BLaER1 treated with 17β-estradiol and CSF1 and Interleukin-3, amounts not matched to agents 10 nM and 100 nM (cell line): ENCODE measurements at regions not wholly inside any gene's neighbourhood (a gene's known extent, or its start where the extent isn't known, plus 50 kb on each side); places are given as distances from the start of the nearest gene placed in this dataset.
"Not testable (repeated sequence)": the region's sequence is repeated elsewhere in the genome, so short reads cannot be mapped to it uniquely, and the experiment has no call there.

ENCODE experiments used
- H3K27ac ChIP-seq, 11 experiments: shearing (Covaris generic); formaldehyde crosslinking; 2 replicates each; pipeline ENCODE4 v1.8.1; 2022
- H3K27me3 ChIP-seq, 11 experiments: shearing (Covaris generic); formaldehyde crosslinking; 2 replicates each; pipeline ENCODE4 v1.8.1; 2022
- H3K36me3 ChIP-seq, 11 experiments: shearing (Covaris generic); formaldehyde crosslinking; 2 replicates each; pipeline ENCODE4 v1.8.1; 2022
- H3K4me1 ChIP-seq, 10 experiments: shearing (Covaris generic); formaldehyde crosslinking; 2 replicates each; pipeline ENCODE4 v1.8.1; 2022
- H3K4me2 ChIP-seq, 11 experiments: shearing (Covaris generic); formaldehyde crosslinking; 2 replicates each; pipeline ENCODE4 v1.8.1; 2022
- H3K4me3 ChIP-seq, 10 experiments: shearing (Covaris generic); formaldehyde crosslinking; 2 replicates each; pipeline ENCODE4 v1.8.1; 2022
- H3K9ac ChIP-seq, 11 experiments: shearing (Covaris generic); formaldehyde crosslinking; 2 replicates each; pipeline ENCODE4 v1.8.1; 2022
- H3K9me3 ChIP-seq, 11 experiments: shearing (Covaris generic); formaldehyde crosslinking; replicated peaks in 1 of 11; 2 replicates each; pipeline ENCODE4 v1.8.1; 2022
- H4K20me1 ChIP-seq, 11 experiments: shearing (Covaris generic); formaldehyde crosslinking; 2 replicates each; pipeline ENCODE4 v1.8.1; 2022
- Cebpa-rat ChIP-seq, 11 experiments: shearing (Covaris generic); IDR thresholded peaks; 2 replicates each; pipeline ENCODE4 v1.8.1; 2022

- no peak overlapping the region for H3K4me2 ChIP-seq
- H3K36me3 ChIP-seq, result no peaks in the 10 kb centered on the region
- no peaks in the 10 kb centered on the region for H3K4me1 ChIP-seq
- H3K27ac ChIP-seq, result no peak overlapping the region
- H3K27me3 ChIP-seq, result no peaks in the 10 kb centered on the region
- no peaks in the 10 kb centered on the region for H3K9me3 ChIP-seq
- TF ChIP-seq Cebpa-rat (IDR thresholded peaks at IDR 0.05), result no peak
- no peaks in the 10 kb centered on the region for H4K20me1 ChIP-seq
- H3K4me3 ChIP-seq, result no peak overlapping the region
- no peak overlapping the region for H3K9ac ChIP-seq
These were observed 1127.1 kb upstream of the CNTN5 start for GRCh38 chr11:97893612-97894011.

GRCh38 chr11:97894978-97895377 is 1125.8 kb upstream of the CNTN5 start:
- Histone ChIP-seq H3K4me1 (no peaks in the 10 kb centered on the region), H3K27me3 (no peaks in the 10 kb centered on the region), H3K4me3 (no peak overlapping the region), H4K20me1 (no peaks in the 10 kb centered on the region), H3K4me2 (no peak overlapping the region), H3K27ac (no peak overlapping the region), H3K9ac (no peak overlapping the region), H3K9me3 (no peaks in the 10 kb centered on the region), H3K36me3 (no peaks in the 10 kb centered on the region)
- no peak for TF ChIP-seq Cebpa-rat (IDR thresholded peaks at IDR 0.05)

GRCh38 chr11:97895572-97895971 is 1125.2 kb upstream of the CNTN5 start:
- H3K9me3 ChIP-seq, result no peaks in the 10 kb centered on the region
- H3K36me3 ChIP-seq, result no peaks in the 10 kb centered on the region
- no peak overlapping the region for H3K9ac ChIP-seq
- TF ChIP-seq Cebpa-rat (IDR thresholded peaks at IDR 0.05), result no peak
- H3K27ac ChIP-seq, result no peak overlapping the region
- no peaks in the 10 kb centered on the region for H4K20me1 ChIP-seq
- H3K27me3 ChIP-seq, result no peaks in the 10 kb centered on the region
- no peak overlapping the region for H3K4me3 ChIP-seq
- H3K4me1 ChIP-seq, result no peaks in the 10 kb centered on the region
- H3K4me2 ChIP-seq, result no peak overlapping the region

- Histone ChIP-seq H3K4me1 (no peaks in the 10 kb centered on the region), H3K9ac (no peak overlapping the region), H3K4me3 (no peak overlapping the region), H3K4me2 (no peak overlapping the region), H3K9me3 (no peaks in the 10 kb centered on the region), H3K27me3 (0 out of 22 replicates have a peak, but pooled peaks cover 0 to 3% (median 0%) of the 10 kb centered on the region in 11 experiments), H3K36me3 (no peaks in the 10 kb centered on the region), H3K27ac (no peak overlapping the region), H4K20me1 (no peaks in the 10 kb centered on the region)
- no peak for TF ChIP-seq Cebpa-rat (IDR thresholded peaks at IDR 0.05)
These were observed 1117.9 kb upstream of the CNTN5 start for GRCh38 chr11:97902828-97903227.

- no peak for TF ChIP-seq Cebpa-rat (IDR thresholded peaks at IDR 0.05)
- H3K9ac ChIP-seq, result no peak overlapping the region
- no peaks in the 10 kb centered on the region for H4K20me1 ChIP-seq
- 0 out of 22 replicates have a peak, but pooled peaks cover 0 to 3% (median 0%) of the 10 kb centered on the region in 11 experiments for H3K27me3 ChIP-seq
- H3K27ac ChIP-seq, result no peak overlapping the region
- H3K36me3 ChIP-seq, result no peaks in the 10 kb centered on the region
- no peaks in the 10 kb centered on the region for H3K9me3 ChIP-seq
- no peak overlapping the region for H3K4me2 ChIP-seq
- no peaks in the 10 kb centered on the region for H3K4me1 ChIP-seq
- no peak overlapping the region for H3K4me3 ChIP-seq
These were observed 1115.6 kb upstream of the CNTN5 start for GRCh38 chr11:97905101-97905500.

GRCh38 chr11:97905671-97906070 is 1115.1 kb upstream of the CNTN5 start:
- Histone ChIP-seq H3K9ac (no peak overlapping the region), H3K4me1 (no peaks in the 10 kb centered on the region), H3K27ac (no peak overlapping the region), H3K4me3 (no peak overlapping the region), H3K27me3 (0 out of 22 replicates have a peak, but pooled peaks cover 0 to 3% (median 0%) of the 10 kb centered on the region in 11 experiments), H4K20me1 (no peaks in the 10 kb centered on the region), H3K36me3 (no peaks in the 10 kb centered on the region), H3K9me3 (no peaks in the 10 kb centered on the region), H3K4me2 (no peak overlapping the region)
- TF ChIP-seq Cebpa-rat (IDR thresholded peaks at IDR 0.05), result no peak

GRCh38 chr11:97908354-97908753 is 1112.4 kb upstream of the CNTN5 start:
- Histone ChIP-seq H3K4me2 (no peak overlapping the region), H4K20me1 (no peaks in the 10 kb centered on the region), H3K27ac (no peak overlapping the region), H3K27me3 (0 out of 22 replicates have a peak, but pooled peaks cover 0 to 3% (median 0%) of the 10 kb centered on the region in 11 experiments), H3K9ac (no peak overlapping the region), H3K4me1 (no peaks in the 10 kb centered on the region), H3K9me3 (no peaks in the 10 kb centered on the region), H3K4me3 (no peak overlapping the region), H3K36me3 (no peaks in the 10 kb centered on the region)
- no peak for TF ChIP-seq Cebpa-rat (IDR thresholded peaks at IDR 0.05)

GRCh38 chr11:97909614-97910399 is 1110.9 kb upstream of the CNTN5 start:
- no peaks in the 10 kb centered on the region for H3K36me3 ChIP-seq
- no peaks in the 10 kb centered on the region for H3K9me3 ChIP-seq
- 0 out of 22 replicates have a peak, but pooled peaks cover 0 to 3% (median 0%) of the 10 kb centered on the region in 11 experiments for H3K27me3 ChIP-seq
- no peak overlapping the region for H3K27ac ChIP-seq
- H3K9ac ChIP-seq, result no peak overlapping the region
- no peak for TF ChIP-seq Cebpa-rat (IDR thresholded peaks at IDR 0.05)
- H3K4me2 ChIP-seq, result no peak overlapping the region
- H3K4me3 ChIP-seq, result no peak overlapping the region
- H3K4me1 ChIP-seq, result no peaks in the 10 kb centered on the region
- H4K20me1 ChIP-seq, result no peaks in the 10 kb centered on the region

- Histone ChIP-seq H3K4me3 (no peak overlapping the region), H4K20me1 (no peaks in the 10 kb centered on the region), H3K27me3 (no peaks in the 10 kb centered on the region), H3K9ac (no peak overlapping the region), H3K27ac (no peak overlapping the region), H3K4me1 (peaks cover 0 to 7% (median 0%) of the 10 kb centered on the region in 10 experiments; a peak in 3 of 20 replicates), H3K4me2 (no peak overlapping the region), H3K9me3 (no peaks in the 10 kb centered on the region), H3K36me3 (no peaks in the 10 kb centered on the region)
- no peak for TF ChIP-seq Cebpa-rat (IDR thresholded peaks at IDR 0.05)
These were observed 1108.1 kb upstream of the CNTN5 start for GRCh38 chr11:97912629-97913028.

GRCh38 chr11:97922933-97923332 is 1097.8 kb upstream of the CNTN5 start:
- H4K20me1 ChIP-seq, H3K36me3 ChIP-seq, H3K4me1 ChIP-seq, H3K27me3 ChIP-seq, H3K27ac ChIP-seq, H3K9me3 ChIP-seq, H3K4me3 ChIP-seq, H3K9ac ChIP-seq, H3K4me2 ChIP-seq: not testable (repeated sequence)
